ENCODE measurements at regions not wholly inside any gene's neighbourhood (a gene's known extent, or its start where the extent isn't known, plus 50 kb on each side); places are given as distances from the start of the nearest gene placed in this dataset.

DNA sequence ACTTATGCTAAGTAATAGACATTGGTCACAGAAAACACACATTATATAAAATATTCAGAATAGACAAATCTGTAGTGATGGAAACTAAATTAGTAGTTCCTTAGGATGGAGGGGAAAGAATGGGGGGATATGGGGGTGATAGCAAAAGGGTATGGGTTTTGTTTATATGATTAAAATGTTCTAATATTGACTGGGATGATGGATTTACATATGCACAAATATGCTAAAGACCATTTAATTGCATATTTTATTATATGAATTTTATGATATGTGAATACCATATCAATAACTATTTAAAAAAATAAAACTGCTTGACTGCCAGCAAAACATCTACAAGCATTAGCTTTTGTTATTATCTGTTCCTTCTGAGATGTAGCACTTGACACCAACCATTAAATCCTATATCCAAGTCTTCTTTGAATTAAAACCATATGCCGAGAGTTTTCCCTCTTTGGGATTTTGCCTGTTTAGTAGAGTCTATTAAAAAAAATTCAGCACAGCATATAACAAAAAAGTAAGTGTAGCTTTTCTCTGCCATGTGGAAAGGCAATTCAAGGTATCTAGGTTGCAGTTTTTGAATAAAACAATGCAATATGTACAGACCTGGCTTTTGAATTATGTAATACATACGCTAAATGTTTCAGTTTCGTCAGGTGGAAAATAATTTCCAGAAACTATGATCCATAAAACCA is 2584.1 kb upstream of the PCDH20 start:
- Mint-ChIP-seq H3K9me3 (no peaks in the 10 kb centered on the region), H3K27me3 (ENCODE audit: low read depth) (no peaks in the 10 kb centered on the region), H3K27ac (no peak overlapping the region), H3K36me3 (no peaks in the 10 kb centered on the region), H3K4me3 (no peak overlapping the region), H3K4me1 (0 out of 2 replicates have a peak, but pooled peaks cover 4% of the 10 kb centered on the region)
- DNase-seq (ENCODE audit: low spot score) (no peak), ATAC-seq (no peak)
- TF ChIP-seq, protein P1, sequence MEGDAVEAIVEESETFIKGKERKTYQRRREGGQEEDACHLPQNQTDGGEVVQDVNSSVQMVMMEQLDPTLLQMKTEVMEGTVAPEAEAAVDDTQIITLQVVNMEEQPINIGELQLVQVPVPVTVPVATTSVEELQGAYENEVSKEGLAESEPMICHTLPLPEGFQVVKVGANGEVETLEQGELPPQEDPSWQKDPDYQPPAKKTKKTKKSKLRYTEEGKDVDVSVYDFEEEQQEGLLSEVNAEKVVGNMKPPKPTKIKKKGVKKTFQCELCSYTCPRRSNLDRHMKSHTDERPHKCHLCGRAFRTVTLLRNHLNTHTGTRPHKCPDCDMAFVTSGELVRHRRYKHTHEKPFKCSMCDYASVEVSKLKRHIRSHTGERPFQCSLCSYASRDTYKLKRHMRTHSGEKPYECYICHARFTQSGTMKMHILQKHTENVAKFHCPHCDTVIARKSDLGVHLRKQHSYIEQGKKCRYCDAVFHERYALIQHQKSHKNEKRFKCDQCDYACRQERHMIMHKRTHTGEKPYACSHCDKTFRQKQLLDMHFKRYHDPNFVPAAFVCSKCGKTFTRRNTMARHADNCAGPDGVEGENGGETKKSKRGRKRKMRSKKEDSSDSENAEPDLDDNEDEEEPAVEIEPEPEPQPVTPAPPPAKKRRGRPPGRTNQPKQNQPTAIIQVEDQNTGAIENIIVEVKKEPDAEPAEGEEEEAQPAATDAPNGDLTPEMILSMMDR (IDR thresholded peaks at IDR 0.05) = no peak
- TF ChIP-seq, protein P2, sequence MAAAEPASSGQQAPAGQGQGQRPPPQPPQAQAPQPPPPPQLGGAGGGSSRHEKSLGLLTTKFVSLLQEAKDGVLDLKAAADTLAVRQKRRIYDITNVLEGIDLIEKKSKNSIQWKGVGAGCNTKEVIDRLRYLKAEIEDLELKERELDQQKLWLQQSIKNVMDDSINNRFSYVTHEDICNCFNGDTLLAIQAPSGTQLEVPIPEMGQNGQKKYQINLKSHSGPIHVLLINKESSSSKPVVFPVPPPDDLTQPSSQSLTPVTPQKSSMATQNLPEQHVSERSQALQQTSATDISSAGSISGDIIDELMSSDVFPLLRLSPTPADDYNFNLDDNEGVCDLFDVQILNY (CRISPR knock-in tag; IDR thresholded peaks at IDR 0.05) = no peak
- TF ChIP-seq TEAD4 (CRISPR knock-in tag; IDR thresholded peaks at IDR 0.05) = no peak
- no peak for TF ChIP-seq ZNF121 (CRISPR knock-in tag; IDR thresholded peaks at IDR 0.05)
- TF ChIP-seq USF1 (CRISPR knock-in tag; IDR thresholded peaks at IDR 0.05) = no peak
- TF ChIP-seq NR3C1 (CRISPR knock-in tag; conservative IDR thresholded peaks at IDR 0.05; ENCODE audit: low read depth) = no peak
- no peak for TF ChIP-seq RORB (CRISPR knock-in tag; IDR thresholded peaks at IDR 0.05)
- TF ChIP-seq TCF7 (CRISPR knock-in tag; IDR thresholded peaks at IDR 0.05; ENCODE audit: low read depth) = no peak
- TF ChIP-seq, protein P3, sequence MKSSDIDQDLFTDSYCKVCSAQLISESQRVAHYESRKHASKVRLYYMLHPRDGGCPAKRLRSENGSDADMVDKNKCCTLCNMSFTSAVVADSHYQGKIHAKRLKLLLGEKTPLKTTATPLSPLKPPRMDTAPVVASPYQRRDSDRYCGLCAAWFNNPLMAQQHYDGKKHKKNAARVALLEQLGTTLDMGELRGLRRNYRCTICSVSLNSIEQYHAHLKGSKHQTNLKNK (CRISPR knock-in tag; IDR thresholded peaks at IDR 0.05) = no peak
- TF ChIP-seq FOXK1 (CRISPR knock-in tag; IDR thresholded peaks at IDR 0.05) = no peak
- no peak for TF ChIP-seq ETV6 (CRISPR knock-in tag; IDR thresholded peaks at IDR 0.05)
- TF ChIP-seq CREM (CRISPR knock-in tag; IDR thresholded peaks at IDR 0.05) = no peak
- no peak for TF ChIP-seq GABPB1 (CRISPR knock-in tag; IDR thresholded peaks at IDR 0.05)
- no peak for TF ChIP-seq MYBL2 (CRISPR knock-in tag; IDR thresholded peaks at IDR 0.05)
- TF ChIP-seq, protein P4, sequence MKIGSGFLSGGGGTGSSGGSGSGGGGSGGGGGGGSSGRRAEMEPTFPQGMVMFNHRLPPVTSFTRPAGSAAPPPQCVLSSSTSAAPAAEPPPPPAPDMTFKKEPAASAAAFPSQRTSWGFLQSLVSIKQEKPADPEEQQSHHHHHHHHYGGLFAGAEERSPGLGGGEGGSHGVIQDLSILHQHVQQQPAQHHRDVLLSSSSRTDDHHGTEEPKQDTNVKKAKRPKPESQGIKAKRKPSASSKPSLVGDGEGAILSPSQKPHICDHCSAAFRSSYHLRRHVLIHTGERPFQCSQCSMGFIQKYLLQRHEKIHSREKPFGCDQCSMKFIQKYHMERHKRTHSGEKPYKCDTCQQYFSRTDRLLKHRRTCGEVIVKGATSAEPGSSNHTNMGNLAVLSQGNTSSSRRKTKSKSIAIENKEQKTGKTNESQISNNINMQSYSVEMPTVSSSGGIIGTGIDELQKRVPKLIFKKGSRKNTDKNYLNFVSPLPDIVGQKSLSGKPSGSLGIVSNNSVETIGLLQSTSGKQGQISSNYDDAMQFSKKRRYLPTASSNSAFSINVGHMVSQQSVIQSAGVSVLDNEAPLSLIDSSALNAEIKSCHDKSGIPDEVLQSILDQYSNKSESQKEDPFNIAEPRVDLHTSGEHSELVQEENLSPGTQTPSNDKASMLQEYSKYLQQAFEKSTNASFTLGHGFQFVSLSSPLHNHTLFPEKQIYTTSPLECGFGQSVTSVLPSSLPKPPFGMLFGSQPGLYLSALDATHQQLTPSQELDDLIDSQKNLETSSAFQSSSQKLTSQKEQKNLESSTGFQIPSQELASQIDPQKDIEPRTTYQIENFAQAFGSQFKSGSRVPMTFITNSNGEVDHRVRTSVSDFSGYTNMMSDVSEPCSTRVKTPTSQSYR (CRISPR knock-in tag; IDR thresholded peaks at IDR 0.05) = no peak
- no peak for TF ChIP-seq TEAD1 (CRISPR knock-in tag; IDR thresholded peaks at IDR 0.05)
- CTCF ChIA-PET = no interaction called here
- POLR2A ChIA-PET = no interaction called here

DNA sequence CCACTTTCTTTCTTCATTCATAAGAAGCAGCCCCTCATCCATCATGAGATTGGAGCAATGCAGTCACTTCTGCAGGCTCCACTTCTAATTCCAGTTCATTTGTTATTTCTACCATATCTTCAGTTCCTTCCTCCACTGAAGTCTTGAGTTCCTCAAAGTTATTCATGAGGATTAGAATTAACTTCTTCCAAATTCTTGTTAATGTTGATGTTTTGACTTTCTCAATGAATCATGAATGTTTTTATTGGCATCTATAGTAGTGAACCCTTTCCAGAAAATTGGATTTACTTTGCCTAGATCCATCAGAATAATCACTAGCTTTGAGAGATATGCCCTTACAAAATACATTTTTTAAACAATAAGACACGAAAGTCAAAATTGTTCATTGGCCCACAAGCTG is 2567.7 kb upstream of the PCDH20 start:
- H3K9me3 Mint-ChIP-seq = peaks cover 19% of the 10 kb centered on the region
- ATAC-seq = no peak
- H3K27ac Mint-ChIP-seq = no peak overlapping the region
- ChIA-PET POLR2A (no interaction called here), CTCF (no interaction called here)
- DNase-seq (ENCODE audit: low spot score) = no peak
- no peaks in the 10 kb centered on the region for H3K36me3 Mint-ChIP-seq
- H3K27me3 Mint-ChIP-seq (ENCODE audit: low read depth) = no peaks in the 10 kb centered on the region
- H3K4me3 Mint-ChIP-seq = no peak overlapping the region
- H3K4me1 Mint-ChIP-seq = no peaks in the 10 kb centered on the region
- TF ChIP-seq IRF2 (CRISPR knock-in tag; IDR thresholded peaks at IDR 0.05; ENCODE audit: borderline replicate concordance, low read depth) = no peak
- TF ChIP-seq HMGA2 (CRISPR knock-in tag; IDR thresholded peaks at IDR 0.05) = no peak
- TF ChIP-seq SOX15 (CRISPR knock-in tag; IDR thresholded peaks at IDR 0.05) = no peak
- no peak for TF ChIP-seq EMX1 (CRISPR knock-in tag; IDR thresholded peaks at IDR 0.05)
- TF ChIP-seq USF1 (CRISPR knock-in tag; IDR thresholded peaks at IDR 0.05) = no peak
- no peak for TF ChIP-seq ZNF263 (CRISPR knock-in tag; IDR thresholded peaks at IDR 0.05; ENCODE audit: low read depth)
- TF ChIP-seq, protein P5, sequence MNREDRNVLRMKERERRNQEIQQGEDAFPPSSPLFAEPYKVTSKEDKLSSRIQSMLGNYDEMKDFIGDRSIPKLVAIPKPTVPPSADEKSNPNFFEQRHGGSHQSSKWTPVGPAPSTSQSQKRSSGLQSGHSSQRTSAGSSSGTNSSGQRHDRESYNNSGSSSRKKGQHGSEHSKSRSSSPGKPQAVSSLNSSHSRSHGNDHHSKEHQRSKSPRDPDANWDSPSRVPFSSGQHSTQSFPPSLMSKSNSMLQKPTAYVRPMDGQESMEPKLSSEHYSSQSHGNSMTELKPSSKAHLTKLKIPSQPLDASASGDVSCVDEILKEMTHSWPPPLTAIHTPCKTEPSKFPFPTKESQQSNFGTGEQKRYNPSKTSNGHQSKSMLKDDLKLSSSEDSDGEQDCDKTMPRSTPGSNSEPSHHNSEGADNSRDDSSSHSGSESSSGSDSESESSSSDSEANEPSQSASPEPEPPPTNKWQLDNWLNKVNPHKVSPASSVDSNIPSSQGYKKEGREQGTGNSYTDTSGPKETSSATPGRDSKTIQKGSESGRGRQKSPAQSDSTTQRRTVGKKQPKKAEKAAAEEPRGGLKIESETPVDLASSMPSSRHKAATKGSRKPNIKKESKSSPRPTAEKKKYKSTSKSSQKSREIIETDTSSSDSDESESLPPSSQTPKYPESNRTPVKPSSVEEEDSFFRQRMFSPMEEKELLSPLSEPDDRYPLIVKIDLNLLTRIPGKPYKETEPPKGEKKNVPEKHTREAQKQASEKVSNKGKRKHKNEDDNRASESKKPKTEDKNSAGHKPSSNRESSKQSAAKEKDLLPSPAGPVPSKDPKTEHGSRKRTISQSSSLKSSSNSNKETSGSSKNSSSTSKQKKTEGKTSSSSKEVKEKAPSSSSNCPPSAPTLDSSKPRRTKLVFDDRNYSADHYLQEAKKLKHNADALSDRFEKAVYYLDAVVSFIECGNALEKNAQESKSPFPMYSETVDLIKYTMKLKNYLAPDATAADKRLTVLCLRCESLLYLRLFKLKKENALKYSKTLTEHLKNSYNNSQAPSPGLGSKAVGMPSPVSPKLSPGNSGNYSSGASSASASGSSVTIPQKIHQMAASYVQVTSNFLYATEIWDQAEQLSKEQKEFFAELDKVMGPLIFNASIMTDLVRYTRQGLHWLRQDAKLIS (CRISPR knock-in tag; IDR thresholded peaks at IDR 0.05; ENCODE audit: borderline replicate concordance) = no peak
- no peak for TF ChIP-seq TEAD4 (CRISPR knock-in tag; IDR thresholded peaks at IDR 0.05)
- TF ChIP-seq ZNF425 (CRISPR knock-in tag; conservative IDR thresholded peaks at IDR 0.05) = no peak
